Islet of Langerhans (tissue), 1 donor: ENCODE measurements at regions not wholly inside any gene's neighbourhood (a gene's known extent, or its start where the extent isn't known, plus 50 kb on each side); places are given as distances from the start of the nearest gene placed in this dataset.
"Not testable (repeated sequence)": the region's sequence is repeated elsewhere in the genome, so short reads cannot be mapped to it uniquely, and the experiment has no call there.

Experiments
- FAIRE-seq: peaks from one replicate; lab custom pipeline; 2011; peaks lifted over from hg19 to GRCh38; lab: Jason Lieb, UNC

DNA sequence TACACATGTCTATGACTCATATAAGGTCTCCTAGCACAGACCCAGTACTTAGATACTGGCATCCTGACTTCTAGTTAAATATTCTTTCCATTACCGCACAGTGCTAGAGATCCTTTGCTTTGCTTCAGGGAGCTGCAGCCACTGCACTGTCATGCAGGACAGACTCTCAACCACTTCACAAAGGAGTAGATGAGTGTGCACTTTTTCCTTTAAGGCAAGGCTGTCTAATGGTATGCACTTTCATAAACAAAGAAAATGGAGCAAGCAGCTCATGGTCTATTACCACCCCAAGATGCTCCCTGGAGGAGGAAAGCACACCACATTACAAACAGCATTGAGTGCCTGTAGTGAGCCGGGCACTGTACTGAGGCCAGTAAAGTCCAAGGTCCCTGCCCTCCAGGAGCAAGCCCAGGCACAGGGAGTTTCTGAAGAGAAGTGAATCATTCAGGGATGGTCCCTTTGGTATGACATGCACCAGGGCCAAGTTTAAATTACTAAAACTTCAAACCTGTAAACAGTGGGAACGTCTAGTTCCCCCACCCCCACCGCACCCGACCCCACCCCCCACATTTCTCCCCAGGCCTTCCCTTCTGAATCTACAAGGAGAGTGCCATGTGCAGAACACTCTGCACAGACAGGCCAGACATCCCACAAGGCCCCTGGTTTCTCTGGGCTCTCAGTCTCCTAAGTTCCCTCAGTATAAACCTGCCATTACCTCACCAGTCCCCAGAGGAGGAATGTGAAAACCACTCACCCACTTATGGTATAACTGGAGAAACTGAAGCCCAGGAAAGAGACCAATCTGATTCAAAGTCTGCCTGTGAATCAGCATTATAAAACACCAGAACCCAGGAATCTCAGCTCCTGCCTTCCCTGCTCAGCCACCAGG, 107.8 kb upstream of the BCL6 start:
- FAIRE-seq = no peak

- no peak for FAIRE-seq
Observed at GRCh38 chr3:187855131-187855530, 109.9 kb upstream of the BCL6 start.

GRCh38 chr3:187856555-187856954, 111.3 kb upstream of the BCL6 start:
- FAIRE-seq = no peak

GRCh38 chr3:187858041-187858440, 112.8 kb upstream of the BCL6 start:
- no peak for FAIRE-seq

DNA sequence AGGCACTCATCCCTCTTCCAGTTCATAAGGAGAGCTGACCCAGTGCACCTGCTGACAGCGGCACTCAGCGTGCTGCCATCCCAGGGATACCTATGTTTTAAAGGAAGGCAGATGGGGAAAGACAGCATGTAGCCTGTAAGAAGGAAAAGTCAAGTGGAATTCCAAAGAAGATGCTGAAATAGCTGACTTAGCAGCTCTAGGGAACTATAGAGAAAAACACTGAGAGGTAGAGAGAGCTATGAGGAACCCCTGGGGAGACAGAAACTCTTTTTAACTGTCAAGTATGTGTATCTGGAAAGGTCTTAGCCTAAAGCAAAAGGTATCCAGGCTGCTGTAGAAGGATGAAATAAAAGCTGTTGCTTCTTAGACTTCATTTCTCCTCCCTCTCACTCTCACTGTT, 113.4 kb upstream of the BCL6 start:
- FAIRE-seq = no peak

DNA sequence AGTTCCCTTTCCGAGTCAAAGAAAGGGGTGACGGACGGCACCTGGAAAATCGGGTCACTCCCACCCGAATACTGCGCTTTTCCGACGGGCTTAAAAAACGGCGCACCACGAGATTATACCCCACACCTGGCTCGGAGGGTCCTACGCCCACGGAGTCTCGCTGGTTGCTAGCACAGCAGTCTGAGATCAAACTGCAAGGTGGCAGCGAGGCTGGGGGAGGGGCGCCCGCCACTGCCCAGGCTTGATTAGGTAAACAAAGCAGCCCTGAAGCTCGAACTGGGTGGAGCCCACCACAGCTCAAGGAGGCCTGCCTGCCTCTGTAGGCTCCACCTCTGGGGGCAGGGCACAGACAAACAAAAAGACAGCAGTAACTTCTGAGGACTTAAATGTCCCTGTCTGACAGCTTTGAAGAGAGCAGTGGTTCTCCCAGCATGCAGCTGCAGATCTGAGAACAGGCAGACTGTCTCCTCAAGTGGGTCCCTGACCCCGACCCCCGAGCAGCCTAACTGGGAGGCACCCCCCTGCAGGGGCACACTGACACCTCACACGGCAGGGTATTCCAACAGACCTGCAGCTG, 117.5 kb upstream of the BCL6 start:
- not testable (repeated sequence) for FAIRE-seq

- peak; percentile 30 for FAIRE-seq
Observed at GRCh38 chr3:187870360-187871203, 125.3 kb upstream of the BCL6 start.

- FAIRE-seq = no peak
Observed at GRCh38 chr3:187871204-187871591, 125.9 kb upstream of the BCL6 start.

DNA sequence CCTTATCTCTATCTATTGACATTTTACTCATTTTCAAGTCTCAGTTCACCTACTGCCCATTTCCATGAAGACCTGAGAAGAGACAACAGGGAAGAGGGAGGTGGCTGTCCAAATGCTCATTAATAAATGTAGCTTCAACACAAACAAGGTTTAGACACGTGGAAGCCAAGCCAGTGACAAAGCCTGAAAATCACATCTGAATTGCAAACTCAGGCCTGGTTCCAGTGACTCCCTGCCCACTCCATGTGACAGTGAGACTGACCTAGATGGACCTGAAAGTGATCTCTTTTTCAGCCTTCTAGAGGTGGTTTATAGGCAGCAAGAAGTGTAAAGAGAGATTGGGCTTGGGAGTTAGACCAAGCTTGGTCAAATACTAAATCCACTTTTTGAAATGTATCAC, 126.6 kb upstream of the BCL6 start:
- FAIRE-seq = no peak

DNA sequence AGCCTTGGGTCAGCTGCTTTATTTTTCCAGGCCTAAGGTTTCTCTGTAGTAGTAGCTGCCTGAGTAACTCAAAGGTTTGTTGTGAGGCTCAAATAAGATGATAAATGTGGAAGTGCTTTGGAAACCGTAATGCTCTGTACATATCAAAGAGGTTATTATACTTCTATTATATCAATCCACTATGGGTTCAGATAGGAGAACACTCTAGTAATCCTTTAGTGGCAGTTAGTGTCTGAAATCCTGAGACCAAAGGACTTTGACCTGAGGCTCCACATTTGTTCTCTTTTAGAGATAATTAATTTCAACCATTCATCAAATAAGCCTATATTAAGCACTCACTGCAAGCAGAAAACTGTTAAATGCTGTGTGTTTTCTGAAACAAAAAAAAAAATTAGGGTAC, 128.6 kb upstream of the BCL6 start:
- FAIRE-seq = no peak

DNA sequence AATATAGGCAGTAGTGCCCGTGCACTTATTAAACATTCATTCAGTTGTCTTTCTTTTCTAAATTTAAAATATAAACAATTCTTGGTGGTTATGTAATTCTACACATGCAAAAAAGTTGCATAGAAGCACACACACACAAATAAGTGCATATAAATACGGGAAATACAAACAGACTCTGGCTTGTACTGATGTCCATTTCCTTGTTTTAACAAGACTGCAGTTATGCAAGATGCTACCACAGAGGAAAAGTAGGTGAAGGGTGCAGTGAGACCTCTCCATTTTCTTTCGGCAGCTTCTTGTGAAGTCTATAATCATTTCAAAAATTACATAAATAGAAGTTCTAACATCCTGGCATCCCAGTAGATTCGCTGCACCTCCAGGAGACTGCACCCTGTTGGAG, 130.6 kb upstream of the BCL6 start:
- no peak for FAIRE-seq

GRCh38 chr3:187878772-187879518, 133.7 kb upstream of the BCL6 start:
- no peak for FAIRE-seq

DNA sequence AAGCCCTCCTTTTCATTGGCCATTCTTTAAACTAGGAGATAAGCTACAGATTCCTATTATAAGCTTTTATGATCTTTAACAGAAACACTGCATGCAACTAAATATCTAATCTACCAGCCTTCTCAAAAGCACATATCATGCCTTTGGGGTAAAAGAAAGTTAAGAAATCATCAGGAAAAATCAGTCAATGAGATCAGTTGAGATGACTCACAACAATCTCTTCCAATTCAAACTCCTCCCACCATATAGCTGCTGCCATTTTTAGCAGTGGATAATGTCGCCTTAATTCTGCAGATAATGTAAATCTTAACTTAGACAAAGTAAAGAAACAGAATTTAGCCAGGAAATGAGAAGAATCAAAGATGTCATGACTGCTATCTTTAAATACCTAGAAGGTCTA, 135.2 kb upstream of the BCL6 start:
- no peak for FAIRE-seq

GRCh38 chr3:187880851-187881250, 135.6 kb upstream of the BCL6 start:
- no peak for FAIRE-seq

DNA sequence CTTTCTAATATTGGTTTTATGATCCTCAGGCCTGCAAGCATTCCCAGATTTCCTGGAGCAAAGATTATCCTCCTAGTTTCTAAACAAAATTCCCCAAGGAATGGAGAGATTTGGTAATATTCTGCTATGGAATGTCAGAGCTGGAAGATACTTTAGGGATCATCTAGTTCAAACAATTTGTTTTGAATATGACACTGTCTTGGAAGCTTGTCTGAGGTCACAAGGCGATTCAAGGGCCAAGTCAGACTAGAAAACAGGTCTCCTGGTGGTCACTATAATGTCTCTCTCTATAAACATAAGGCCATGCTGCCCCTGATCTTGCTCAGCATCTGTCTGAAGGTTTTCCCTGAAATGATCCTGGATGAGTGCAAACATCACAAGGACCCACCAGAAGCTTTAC, 143.4 kb upstream of the BCL6 start:
- no peak for FAIRE-seq

DNA sequence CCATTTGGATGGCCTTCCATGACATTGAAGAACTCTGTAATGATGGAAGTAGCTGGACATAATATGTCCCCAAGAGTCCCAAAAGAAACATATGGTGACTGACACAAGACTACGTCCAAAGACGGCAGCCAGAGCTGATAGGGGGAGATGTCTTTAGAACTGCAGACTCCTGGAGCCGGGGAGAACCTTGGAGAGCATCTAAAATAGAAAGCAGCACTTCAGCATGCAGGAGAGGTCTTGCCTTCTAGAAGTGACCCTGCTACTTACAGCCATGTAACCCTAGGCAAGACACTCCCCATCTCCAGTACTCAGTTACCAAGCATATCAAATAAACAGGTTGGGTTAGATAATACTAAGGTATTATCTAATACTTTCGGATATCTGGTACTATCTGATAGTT, 143.8 kb upstream of the BCL6 start:
- FAIRE-seq = no peak

GRCh38 chr3:187889601-187890404, 144.5 kb upstream of the BCL6 start:
- no peak for FAIRE-seq

GRCh38 chr3:187890405-187890752, 145.1 kb upstream of the BCL6 start:
- not testable (repeated sequence) for FAIRE-seq

- FAIRE-seq = no peak
Observed at GRCh38 chr3:187896646-187897045, 151.4 kb upstream of the BCL6 start.

- no peak for FAIRE-seq
Observed at GRCh38 chr3:187899246-187899645, 154.0 kb upstream of the BCL6 start.

- FAIRE-seq = no peak
Observed at GRCh38 chr3:187900993-187901755, 155.9 kb upstream of the BCL6 start.
